ENCODE measurements at regions not wholly inside any gene's neighbourhood (a gene's known extent, or its start where the extent isn't known, plus 50 kb on each side); places are given as distances from the start of the nearest gene placed in this dataset.

DNA sequence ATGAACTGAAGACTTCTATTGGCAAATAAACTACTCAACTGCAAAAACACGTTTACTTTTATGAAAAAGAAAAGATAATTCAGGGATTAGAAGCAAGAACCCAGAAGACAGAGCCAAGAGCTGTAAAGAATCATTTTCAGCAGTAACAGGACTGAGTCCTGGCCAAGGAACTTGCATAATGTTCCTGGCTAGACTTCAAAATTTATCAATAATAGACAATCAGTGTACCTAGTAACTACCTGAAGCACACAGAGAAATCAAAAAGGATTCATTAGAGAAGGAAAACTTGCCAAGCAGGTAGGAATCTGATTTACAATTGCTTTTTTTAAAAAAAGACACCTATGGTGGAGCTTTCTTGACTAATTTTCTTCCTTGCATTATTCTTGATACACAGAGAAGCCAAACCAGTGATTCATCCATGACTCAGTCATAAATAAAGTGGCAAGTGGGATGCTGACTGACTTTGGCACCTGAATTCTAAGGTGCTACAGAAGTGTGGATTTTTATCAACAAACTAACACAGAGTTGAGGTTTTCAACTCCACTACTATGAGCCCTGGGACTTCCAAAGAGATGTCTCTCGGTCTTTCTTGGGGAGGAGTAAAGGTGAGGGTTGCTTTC, 281.3 kb downstream of the BMP7 start:
- Mint-ChIP-seq H3K36me3 (ENCODE audit: low read depth) (peaks cover 4% of the 10 kb centered on the region), H3K9me3 (peaks cover 17% of the 10 kb centered on the region), H3K27me3 (ENCODE audit: low read depth) (peaks cover 23% of the 10 kb centered on the region), H3K4me1 (peaks cover 7% of the 10 kb centered on the region), H3K4me3 (no peak overlapping the region), H3K27ac (no peak overlapping the region)
- TF ChIP-seq, protein P1, sequence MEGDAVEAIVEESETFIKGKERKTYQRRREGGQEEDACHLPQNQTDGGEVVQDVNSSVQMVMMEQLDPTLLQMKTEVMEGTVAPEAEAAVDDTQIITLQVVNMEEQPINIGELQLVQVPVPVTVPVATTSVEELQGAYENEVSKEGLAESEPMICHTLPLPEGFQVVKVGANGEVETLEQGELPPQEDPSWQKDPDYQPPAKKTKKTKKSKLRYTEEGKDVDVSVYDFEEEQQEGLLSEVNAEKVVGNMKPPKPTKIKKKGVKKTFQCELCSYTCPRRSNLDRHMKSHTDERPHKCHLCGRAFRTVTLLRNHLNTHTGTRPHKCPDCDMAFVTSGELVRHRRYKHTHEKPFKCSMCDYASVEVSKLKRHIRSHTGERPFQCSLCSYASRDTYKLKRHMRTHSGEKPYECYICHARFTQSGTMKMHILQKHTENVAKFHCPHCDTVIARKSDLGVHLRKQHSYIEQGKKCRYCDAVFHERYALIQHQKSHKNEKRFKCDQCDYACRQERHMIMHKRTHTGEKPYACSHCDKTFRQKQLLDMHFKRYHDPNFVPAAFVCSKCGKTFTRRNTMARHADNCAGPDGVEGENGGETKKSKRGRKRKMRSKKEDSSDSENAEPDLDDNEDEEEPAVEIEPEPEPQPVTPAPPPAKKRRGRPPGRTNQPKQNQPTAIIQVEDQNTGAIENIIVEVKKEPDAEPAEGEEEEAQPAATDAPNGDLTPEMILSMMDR (IDR thresholded peaks at IDR 0.05; ENCODE audit: unreplicated experiment in 3 of 3), result no peak

DNA sequence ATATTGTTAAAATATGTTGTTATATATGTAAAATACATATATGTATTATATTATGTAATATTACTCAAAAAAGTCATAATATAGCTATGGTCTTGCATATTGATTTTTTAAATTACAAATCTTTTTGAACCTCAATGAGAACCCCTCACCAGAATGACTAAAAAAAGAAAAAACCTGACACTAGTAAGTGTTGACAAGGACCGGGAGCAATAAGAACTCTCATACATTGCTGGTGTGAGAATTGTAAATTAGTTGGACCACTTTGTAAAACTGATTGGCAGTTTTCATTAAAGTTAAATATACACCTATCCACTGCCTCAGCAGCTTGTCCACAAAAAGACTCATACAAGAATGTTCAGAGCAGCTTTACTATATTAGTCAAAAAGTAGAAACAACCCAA, 280.0 kb downstream of the BMP7 start:
- H3K27me3 Mint-ChIP-seq (ENCODE audit: low read depth), result peaks cover 15% of the 10 kb centered on the region
- no peak overlapping the region for H3K27ac Mint-ChIP-seq
- H3K36me3 Mint-ChIP-seq (ENCODE audit: low read depth), result peaks cover 4% of the 10 kb centered on the region
- peaks cover 17% of the 10 kb centered on the region for H3K9me3 Mint-ChIP-seq
- TF ChIP-seq, protein P1 (IDR thresholded peaks at IDR 0.05; ENCODE audit: unreplicated experiment in 3 of 3), result no peak
- H3K4me3 Mint-ChIP-seq, result no peak overlapping the region
- H3K4me1 Mint-ChIP-seq, result peaks cover 7% of the 10 kb centered on the region

DNA sequence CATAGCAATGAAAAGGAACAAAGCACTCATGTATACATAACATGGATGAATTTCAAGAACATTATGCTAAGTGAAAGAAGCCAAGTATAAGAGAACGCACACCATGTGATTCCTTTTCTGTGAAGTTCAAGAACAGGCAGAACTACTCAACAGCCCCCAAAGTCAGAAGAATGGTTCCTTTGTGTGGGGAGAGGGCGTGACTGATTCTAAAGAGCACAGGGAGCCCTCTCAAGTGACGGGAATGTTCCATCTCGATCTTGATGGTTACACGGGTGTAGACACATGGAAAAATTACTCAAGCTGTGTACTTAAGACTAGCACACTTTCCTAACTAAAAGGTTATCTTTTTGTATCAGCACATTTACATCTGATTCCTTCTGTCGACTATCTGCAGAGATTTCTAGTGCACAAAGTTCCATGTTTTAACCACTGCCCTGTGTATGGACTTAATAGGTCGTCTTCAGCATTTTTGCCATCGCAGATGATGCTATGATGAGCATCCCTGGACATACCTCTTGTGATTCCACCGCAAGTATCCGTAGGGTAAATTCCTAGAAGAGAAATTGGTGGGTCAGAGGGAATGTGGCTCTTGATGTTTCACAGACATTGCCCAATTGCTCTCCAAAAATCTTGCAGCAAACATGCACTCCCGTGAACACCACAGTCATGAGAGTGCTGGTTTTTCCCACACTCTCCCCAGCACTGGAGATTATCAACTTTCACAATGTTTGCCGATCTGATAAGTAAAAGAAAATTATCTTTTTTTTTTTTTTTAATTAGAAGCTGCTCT, 279.3 kb downstream of the BMP7 start:
- Mint-ChIP-seq H3K9me3 (peaks cover 17% of the 10 kb centered on the region), H3K4me3 (no peak overlapping the region), H3K27ac (no peak overlapping the region), H3K36me3 (ENCODE audit: low read depth) (peaks cover 4% of the 10 kb centered on the region), H3K4me1 (peaks cover 7% of the 10 kb centered on the region), H3K27me3 (ENCODE audit: low read depth) (peaks cover 15% of the 10 kb centered on the region)
- TF ChIP-seq, protein P1 (IDR thresholded peaks at IDR 0.05; ENCODE audit: unreplicated experiment in 3 of 3), result no peak

DNA sequence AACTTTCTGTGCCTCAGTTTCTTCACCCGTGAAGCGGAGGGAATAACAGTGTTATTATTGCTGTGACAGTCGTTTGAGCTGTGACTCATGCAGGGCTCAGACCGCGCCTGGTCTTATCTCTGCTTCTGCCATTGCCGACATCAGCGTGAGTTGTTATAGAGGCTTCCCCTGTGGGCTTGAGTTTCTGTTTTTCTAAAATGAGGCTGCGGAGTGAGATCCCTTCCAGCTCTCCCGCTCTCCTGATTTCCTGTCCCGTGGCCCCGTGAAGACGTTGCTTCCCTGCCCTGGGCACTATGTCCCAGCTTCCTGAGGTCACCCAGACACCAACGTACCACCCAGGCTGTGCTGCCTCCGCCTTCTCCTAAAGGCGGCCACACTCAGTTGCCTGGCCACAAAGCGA, 278.5 kb downstream of the BMP7 start:
- H3K36me3 Mint-ChIP-seq (ENCODE audit: low read depth), result peaks cover 4% of the 10 kb centered on the region
- no peak overlapping the region for H3K27ac Mint-ChIP-seq
- peaks cover 15% of the 10 kb centered on the region for H3K27me3 Mint-ChIP-seq (ENCODE audit: low read depth)
- TF ChIP-seq, protein P1 (IDR thresholded peaks at IDR 0.05; ENCODE audit: unreplicated experiment in 3 of 3), result no peak
- no peak overlapping the region for H3K4me3 Mint-ChIP-seq
- peaks cover 7% of the 10 kb centered on the region for H3K4me1 Mint-ChIP-seq
- H3K9me3 Mint-ChIP-seq, result peaks cover 16% of the 10 kb centered on the region

DNA sequence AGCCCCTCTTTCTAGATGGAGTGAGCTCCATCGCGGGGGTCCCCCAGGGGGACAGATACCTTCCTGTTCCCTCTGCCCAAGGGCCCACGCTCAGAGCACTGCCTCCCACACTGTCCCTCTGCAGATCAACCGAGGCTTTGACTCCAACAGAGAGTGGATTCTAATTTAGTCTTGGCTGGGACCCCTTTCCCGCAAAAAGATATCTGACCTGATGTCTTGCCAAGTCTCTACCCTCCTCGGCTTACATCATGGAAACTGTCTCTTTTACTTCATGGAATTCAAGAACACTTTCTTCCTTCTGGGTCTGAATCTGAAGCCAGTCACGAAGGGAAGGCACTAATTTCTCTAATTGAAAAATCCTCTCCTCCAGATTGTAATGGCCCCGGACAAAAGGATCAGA, 278.0 kb downstream of the BMP7 start:
- Mint-ChIP-seq H3K4me1 (peaks cover 7% of the 10 kb centered on the region), H3K27me3 (ENCODE audit: low read depth) (peaks cover 14% of the 10 kb centered on the region), H3K27ac (no peak overlapping the region), H3K9me3 (peaks cover 11% of the 10 kb centered on the region), H3K36me3 (ENCODE audit: low read depth) (peaks cover 4% of the 10 kb centered on the region), H3K4me3 (no peak overlapping the region)
- TF ChIP-seq, protein P1 (IDR thresholded peaks at IDR 0.05; ENCODE audit: unreplicated experiment in 3 of 3), result no peak

All from nephron (organoid).